ENCODE measurements at regions not wholly inside any gene's neighbourhood (a gene's known extent, or its start where the extent isn't known, plus 50 kb on each side); places are given as distances from the start of the nearest gene placed in this dataset.

DNA sequence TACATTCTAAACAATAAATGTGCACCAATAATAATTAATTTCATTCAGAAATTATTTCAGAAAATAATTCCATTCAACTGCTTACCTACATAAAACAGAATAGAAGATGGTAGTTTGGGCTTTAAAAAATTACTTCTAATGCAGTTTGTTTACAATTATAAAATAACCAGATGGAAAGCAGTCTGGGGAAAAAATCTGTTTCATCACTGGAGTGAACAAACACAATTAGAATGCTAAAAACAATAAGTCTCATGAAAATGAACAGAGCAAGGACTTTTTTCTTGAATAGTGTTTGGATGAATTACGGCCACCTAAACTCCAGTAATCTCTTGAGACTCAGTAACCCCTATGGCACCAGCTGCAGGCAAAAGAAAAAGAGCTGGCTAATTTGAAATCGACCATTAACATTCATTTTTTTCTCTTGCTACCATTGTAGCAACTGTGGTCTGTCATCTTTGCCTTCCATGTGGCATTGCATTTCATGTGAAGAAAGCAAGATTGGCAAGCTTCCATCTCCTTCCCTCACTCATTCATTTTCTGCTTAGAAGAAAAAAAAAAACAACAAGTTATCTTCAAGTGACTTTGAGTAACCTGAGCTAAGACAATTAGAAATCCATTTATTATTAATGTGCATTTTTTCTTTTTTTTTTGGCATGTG is 88.4 kb upstream of the CEP85L start:
- TF ChIP-seq, protein P1, sequence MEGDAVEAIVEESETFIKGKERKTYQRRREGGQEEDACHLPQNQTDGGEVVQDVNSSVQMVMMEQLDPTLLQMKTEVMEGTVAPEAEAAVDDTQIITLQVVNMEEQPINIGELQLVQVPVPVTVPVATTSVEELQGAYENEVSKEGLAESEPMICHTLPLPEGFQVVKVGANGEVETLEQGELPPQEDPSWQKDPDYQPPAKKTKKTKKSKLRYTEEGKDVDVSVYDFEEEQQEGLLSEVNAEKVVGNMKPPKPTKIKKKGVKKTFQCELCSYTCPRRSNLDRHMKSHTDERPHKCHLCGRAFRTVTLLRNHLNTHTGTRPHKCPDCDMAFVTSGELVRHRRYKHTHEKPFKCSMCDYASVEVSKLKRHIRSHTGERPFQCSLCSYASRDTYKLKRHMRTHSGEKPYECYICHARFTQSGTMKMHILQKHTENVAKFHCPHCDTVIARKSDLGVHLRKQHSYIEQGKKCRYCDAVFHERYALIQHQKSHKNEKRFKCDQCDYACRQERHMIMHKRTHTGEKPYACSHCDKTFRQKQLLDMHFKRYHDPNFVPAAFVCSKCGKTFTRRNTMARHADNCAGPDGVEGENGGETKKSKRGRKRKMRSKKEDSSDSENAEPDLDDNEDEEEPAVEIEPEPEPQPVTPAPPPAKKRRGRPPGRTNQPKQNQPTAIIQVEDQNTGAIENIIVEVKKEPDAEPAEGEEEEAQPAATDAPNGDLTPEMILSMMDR (IDR thresholded peaks at IDR 0.05; ENCODE audit: control extremely low read depth in 1 of 3, insufficient read depth in 1 of 3, low read depth in 1 of 3, low read length in 3 of 3): no peak
- no peak for TF ChIP-seq SIRT6 (IDR thresholded peaks at IDR 0.05; ENCODE audit: low read length)
- no peak for TF ChIP-seq ZNF274 (IDR thresholded peaks at IDR 0.05; ENCODE audit: borderline replicate concordance, extremely low read depth, low read length)
- no peak for TF ChIP-seq SP2 (IDR thresholded peaks at IDR 0.05; ENCODE audit: low read length)
- no peak for TF ChIP-seq HDAC2 (IDR thresholded peaks at IDR 0.05; ENCODE audit: borderline replicate concordance in 1 of 2, low read depth in 2 of 2, low read length in 2 of 2)
- no peak for TF ChIP-seq SP4 (IDR thresholded peaks at IDR 0.05; ENCODE audit: low read length)
- TF ChIP-seq RFX5 (IDR thresholded peaks at IDR 0.05; ENCODE audit: borderline replicate concordance, low read depth, low read length): no peak
- TF ChIP-seq TEAD4 (IDR thresholded peaks at IDR 0.05; ENCODE audit: low read depth, low read length): no peak
- no peak for TF ChIP-seq POLR2A (IDR thresholded peaks at IDR 0.05; ENCODE audit: control extremely low read depth in 1 of 2, low read depth in 2 of 2, low read length in 2 of 2)
- TF ChIP-seq EP300 (IDR thresholded peaks at IDR 0.05; ENCODE audit: borderline replicate concordance in 1 of 2, low read depth in 2 of 2, low read length in 2 of 2): no peak
- no peak for TF ChIP-seq CHD2 (IDR thresholded peaks at IDR 0.05; ENCODE audit: low read length)
- TF ChIP-seq CEBPB (IDR thresholded peaks at IDR 0.05; ENCODE audit: low read depth, low read length): no peak
- TF ChIP-seq YY1 (IDR thresholded peaks at IDR 0.05; ENCODE audit: low read depth, low read length): no peak
- TF ChIP-seq EZH2 (IDR thresholded peaks at IDR 0.05; ENCODE audit: low read depth, low read length, severe bottlenecking): no peak

Data from H1 (cell line).